HG03095 (cell line): ENCODE measurements at regions not wholly inside any gene's neighbourhood (a gene's known extent, or its start where the extent isn't known, plus 50 kb on each side); places are given as distances from the start of the nearest gene placed in this dataset.

ENCODE experiments used
- ATAC-seq: cut with Tn5 transposase; IDR thresholded peaks from one replicate; pipeline ENCODE4 v1.9.1; 2021; ENCODE audit warnings: moderate library complexity; ENCODE audit not compliant: unreplicated experiment

GRCh38 chr6:16078064-16078463 is 50.8 kb upstream of the MYLIP start:
- peak; percentile 87 for ATAC-seq

- ATAC-seq, result no peak
Observed at GRCh38 chr6:16069671-16070070, 59.2 kb upstream of the MYLIP start.

- ATAC-seq, result no peak
Observed at GRCh38 chr6:16069222-16069621, 59.7 kb upstream of the MYLIP start.

GRCh38 chr6:16067568-16067967 is 61.3 kb upstream of the MYLIP start:
- ATAC-seq, result no peak

GRCh38 chr6:16064671-16065072 is 64.2 kb upstream of the MYLIP start:
- ATAC-seq, result no peak

DNA sequence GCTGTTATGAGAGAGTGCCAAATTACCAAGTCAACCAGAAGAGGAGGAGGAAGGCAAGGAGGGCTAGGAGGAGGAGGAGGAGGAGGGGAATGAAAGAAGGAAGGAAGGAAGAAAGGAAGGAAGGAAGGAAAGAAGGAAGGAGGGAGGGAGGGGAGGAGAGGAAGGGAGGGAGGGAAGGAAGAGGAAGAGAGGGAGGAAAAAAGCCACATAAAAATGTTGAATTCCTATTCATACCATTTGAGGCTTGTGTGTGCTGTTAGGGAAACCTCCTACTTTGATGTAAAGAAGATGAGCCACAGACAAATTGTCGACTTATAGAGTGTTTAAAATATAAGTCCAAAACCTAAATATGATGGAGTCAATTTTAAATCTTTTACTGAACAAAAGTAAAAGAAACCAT is 65.3 kb upstream of the MYLIP start:
- no peak for ATAC-seq

DNA sequence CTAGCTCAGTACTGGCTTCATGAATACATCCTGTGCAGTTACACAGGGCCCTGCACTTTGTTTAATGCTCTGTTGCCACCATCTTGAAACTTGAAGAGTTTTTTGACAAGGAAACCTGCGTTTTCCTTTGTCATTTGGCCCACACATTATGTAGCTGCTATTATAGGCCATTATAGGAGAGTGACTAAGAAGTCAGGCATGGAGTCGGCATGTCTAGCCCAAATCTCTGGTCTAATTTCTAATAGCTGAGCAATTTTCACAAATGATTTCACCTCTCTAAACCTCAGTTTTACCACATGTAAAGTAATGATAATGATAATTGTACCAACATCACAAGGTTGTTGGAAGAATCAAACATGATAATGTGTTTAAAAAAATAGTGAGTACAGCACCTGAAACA is 67.1 kb upstream of the MYLIP start:
- ATAC-seq, result no peak

- ATAC-seq, result no peak
Observed at GRCh38 chr6:16060039-16060438, 68.8 kb upstream of the MYLIP start.

- no peak for ATAC-seq
Observed at GRCh38 chr6:16059496-16059895, 69.4 kb upstream of the MYLIP start.

DNA sequence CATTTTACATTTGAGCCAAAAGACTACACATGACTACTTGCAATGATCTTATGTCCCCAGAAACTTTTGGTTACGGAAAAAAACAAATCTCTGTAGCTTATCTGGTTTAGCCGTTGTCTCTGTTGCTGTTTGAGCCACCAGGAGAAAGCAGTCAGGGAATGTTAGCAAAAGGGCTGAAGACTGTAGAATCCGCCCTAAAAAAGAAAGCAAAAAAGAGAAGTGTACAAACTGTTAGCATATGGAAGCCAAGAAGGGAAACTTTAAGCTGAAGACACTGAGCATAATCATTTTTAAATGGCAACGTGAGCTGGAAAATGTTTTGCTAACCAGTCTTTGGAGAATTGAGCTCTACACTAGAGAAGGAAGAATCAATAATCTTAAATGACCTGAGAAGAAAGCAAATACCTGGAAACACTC is 69.9 kb upstream of the MYLIP start:
- no peak for ATAC-seq

DNA sequence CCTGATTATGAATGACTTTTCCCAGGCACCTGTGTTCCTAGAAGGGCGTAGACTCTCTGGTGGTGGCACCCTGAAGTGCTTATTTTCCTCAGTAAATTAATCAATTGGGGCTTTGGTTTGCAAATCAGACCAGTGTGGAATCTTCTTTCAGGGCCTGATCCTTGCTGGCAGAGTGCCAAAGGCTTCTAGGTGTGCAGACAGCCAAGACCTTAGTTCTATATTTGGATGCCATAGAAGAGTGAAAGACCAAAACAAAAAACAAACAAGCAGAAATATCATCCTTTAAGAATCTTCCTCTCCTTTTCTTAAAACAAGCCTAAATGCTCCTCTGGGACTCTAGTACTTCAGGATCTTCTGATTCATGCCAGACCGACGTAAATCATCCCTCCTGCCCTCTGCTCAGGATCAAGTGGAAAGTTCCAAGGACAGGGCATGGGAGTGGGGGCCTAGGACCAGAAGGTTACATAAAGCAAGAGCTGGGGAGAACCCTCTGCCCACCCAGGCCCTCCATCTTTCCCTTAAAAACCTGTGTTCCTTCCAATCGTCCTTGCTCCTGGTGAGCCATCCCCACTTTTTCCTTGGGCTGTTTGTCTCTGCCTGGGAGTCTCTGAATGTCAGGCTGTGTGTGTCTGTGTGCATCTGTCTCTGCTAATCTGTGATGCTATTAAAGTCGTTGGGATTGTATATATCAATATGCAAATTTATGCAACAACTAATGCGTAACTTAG is 70.5 kb upstream of the MYLIP start:
- ATAC-seq, result no peak

DNA sequence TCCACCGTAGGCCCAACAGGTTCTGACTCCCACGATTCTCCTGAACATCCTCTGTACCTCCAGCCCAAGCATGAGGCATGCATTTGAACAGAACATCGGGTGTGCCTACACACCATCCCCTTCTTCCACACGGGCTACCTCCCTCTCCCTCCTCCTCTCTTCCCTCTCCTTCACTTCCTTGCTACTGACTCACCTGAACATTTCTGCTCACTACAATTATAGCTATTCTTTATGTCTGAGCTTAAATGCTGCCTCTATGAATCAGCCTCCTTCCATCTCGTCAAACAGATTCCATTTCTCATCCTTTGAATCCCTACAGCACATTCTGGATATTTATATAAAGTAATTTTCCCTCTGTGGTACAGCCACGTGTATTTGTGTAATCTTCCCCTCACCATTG is 71.4 kb upstream of the MYLIP start:
- no peak for ATAC-seq

- no peak for ATAC-seq
Observed at GRCh38 chr6:16056263-16056870, 72.5 kb upstream of the MYLIP start.

DNA sequence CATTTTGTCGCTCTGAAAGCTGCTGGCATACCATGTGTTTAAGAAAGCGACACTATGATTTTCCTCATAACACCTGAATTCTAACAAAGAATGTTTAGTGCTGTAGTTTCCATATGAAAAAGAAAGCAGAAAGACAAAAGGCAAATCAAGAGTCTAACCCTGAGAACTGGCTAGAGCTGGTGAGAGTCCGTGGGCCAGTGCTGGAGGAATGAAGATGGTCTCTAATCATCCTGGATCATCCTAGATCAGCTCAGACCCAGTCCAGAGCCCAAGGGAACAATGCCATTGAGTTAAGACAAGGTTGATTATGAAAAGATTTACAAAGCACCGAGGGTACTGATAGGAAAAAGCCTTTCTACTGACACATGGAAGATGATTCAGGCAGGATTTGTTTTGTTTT is 73.0 kb upstream of the MYLIP start:
- ATAC-seq, result no peak

DNA sequence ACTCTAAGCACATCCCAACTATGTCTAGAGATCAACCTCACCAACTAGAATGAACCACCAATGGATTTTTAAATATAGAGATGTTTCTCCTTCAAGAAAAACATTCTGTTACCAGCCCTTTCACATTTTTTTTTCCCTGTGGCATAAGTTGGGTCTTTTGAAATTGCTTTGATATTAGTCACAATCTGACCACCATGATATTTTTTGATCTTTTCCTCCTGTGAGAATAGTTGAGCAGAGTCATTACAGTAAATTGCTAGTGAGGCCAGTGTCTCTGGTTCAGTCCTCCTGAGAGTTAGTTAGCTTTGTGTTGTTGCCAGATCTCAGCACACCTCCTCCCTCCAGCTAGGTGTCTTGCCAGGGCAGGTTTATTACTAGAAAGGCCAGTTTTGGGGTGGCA is 79.7 kb upstream of the MYLIP start:
- no peak for ATAC-seq

GRCh38 chr6:16048221-16048620 is 80.7 kb upstream of the MYLIP start:
- ATAC-seq, result no peak

GRCh38 chr6:16047435-16047990 is 81.4 kb upstream of the MYLIP start:
- no peak for ATAC-seq

DNA sequence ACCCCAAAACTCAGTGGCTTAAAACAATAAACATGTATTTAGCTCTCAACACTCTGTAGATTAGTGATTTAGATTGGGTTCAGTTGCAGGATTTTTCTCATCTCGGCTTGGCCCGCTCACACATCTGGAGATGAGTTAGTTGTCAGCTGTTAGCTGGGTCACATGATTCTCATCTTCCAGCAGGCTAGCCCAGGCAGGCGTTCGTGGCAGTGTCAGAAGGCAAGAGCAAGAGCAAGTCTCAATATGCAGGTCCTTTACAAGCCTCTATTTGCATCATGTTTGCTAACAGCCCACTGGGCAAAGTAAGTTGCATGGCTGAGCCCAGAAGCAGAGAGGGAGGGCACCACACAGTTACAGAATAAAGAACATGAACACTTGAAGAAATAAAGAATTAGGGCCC is 83.6 kb upstream of the MYLIP start:
- no peak for ATAC-seq

DNA sequence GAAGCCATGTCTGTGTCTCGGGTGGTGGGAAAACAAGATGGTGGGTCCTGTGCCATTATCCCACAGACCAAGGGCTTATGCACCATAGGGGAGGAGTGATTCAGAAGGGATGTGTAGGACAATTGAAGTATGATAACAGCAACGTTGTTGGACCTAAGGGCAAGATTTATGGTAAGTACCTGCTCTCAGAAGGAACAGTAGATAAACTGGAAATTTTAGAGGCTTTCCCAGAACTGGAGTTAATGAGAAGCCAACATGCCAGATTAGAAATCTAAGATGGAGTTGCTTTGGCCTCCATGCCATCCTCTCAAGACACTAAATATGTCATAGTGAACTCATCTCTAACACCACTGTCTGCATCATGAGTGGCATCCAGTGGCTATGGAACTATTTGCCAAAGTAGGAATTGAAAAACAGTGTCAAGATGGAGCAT is 84.7 kb upstream of the MYLIP start:
- ATAC-seq, result no peak

- ATAC-seq, result peak; percentile 67
Observed at GRCh38 chr6:16043171-16044135, 85.4 kb upstream of the MYLIP start.

GRCh38 chr6:16042751-16043150 is 86.1 kb upstream of the MYLIP start:
- ATAC-seq, result no peak
